ENCODE measurements at regions not wholly inside any gene's neighbourhood (a gene's known extent, or its start where the extent isn't known, plus 50 kb on each side); places are given as distances from the start of the nearest gene placed in this dataset.
"Not testable (repeated sequence)": the region's sequence is repeated elsewhere in the genome, so short reads cannot be mapped to it uniquely, and the experiment has no call there.

DNA sequence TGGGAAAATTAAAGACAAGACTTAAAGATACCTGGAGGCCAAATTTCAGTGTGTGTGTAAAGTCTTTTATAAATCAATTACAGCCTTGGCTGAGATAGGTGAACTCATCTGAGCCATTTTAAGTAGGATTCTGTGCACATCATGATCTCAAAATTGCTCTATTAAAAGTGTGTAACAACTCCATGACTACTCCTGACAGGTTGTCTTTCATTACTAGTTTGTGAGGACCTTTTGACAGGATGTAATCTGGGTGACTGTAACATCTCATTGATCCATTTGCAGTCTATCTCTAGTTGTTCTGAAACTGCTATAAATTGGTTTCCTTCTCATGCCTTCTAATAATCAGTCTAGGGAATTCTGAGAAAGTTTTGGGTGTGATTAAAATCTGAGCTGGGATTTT is 753.3 kb downstream of the SLITRK5 start:
- DNase-seq (ENCODE audit: low spot score), result no peak

DNA sequence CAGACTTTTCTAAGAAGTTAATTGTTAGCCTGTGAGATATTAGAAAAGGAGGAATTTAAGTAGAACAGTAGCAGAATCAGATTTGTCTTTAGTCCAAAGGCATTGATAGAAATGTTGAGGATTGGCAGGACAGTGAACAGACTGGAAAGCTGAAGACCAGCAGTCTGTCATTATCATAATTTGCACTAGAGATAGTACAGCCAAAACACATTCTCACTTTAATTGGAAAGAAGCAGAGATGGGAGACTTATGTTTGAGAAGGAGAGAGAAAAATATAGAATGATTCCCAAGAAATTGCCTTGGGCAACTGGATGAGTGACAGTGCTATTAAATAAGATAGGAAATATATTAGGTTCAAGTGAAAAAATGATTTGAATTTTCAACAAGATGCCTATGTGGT is 755.5 kb downstream of the SLITRK5 start:
- DNase-seq (ENCODE audit: low spot score), result no peak

DNA sequence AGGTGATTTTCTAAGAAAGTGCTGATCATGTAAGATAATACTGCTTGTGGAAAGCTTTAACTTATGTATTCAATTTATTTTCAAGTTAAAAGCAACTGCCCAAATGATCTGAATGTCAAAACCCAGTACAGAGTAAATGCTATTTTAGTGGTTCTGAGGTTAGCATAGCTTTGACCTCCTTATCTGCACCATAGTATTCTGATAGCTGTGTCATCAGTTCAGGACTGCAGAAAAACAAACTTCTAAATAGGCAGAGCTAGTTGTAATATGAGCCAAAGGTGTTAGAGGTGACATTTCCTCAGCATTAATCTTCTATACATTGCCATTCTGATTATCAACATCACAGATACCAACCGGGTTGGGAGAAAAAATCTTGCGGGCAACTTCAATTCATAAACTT is 758.7 kb downstream of the SLITRK5 start:
- no peak for DNase-seq (ENCODE audit: low spot score)

DNA sequence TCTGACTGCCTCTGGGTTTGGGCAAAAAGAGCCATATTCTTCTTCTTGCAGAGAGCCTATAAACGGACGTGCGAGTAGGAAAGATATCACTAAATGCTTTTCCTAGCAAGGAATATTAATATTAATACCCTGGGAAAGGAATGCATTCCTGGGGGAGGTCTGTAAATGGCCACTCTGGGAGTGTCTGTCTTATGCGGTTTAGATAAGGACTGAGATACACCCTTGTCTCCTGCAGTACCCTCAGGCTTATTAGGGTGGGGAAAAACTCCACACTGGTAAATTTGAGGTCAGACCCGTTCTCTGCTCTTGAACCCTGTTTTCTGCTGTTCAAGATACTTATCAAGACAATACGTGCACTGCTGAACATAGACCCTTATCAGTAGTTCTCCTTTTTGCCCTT is 763.8 kb downstream of the SLITRK5 start:
- no peak for DNase-seq (ENCODE audit: low spot score)

DNA sequence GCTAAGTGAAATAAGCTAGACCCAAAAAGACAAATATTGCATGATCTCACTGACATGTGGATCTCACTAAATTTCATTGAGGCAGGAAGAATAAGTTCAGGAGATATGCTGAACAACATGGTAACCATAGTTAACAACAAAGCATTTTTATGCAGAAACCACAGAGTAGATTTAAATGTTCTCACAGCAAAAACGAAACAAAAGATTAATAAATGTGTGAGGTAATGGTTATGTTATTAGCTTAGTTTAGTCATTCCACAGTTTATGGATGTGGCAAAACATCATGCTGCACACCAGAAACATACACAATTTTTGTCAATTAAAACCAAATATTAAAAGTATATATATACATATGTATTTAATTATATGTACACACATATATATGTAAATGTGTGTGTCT is 765.8 kb downstream of the SLITRK5 start:
- DNase-seq (ENCODE audit: low spot score), result no peak

DNA sequence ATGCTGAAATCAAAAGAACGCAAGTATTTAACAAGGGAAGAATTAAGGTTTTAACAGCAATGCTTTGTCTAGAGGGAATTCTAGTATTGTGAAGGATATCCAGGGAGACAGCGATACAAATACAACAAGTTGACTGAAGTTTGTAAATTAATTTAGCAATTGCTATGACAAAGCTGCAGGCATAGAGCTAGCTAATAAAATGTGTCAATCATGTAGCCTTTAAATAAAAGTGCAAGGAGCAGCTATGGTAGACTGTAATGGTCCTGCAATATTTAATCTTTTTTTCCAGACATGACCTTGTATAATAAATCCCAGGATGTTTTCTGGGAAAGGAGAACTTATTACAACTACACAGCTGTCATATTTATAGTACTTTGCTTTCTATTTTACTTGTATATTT is 779.3 kb downstream of the SLITRK5 start:
- DNase-seq (ENCODE audit: low spot score), result no peak

DNA sequence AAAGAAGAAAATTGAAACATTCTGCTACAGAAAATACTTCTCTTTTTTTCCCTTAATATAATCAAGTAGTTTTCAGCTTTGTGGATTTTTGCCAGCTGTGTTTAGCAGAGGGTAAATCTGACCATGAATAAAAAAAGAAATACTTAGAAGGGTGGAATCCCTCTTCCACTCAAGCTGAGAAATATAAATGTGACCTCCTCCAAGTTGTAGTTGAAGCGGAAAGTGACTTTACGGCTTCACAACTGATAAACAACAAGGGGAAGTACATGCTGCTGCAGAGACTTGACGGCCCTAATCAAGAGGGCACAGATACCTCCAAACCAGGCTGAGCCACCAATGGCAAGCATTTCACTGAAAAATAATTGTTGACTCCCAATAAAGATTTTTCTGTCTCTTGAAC is 785.0 kb downstream of the SLITRK5 start:
- DNase-seq (ENCODE audit: low spot score), result no peak

DNA sequence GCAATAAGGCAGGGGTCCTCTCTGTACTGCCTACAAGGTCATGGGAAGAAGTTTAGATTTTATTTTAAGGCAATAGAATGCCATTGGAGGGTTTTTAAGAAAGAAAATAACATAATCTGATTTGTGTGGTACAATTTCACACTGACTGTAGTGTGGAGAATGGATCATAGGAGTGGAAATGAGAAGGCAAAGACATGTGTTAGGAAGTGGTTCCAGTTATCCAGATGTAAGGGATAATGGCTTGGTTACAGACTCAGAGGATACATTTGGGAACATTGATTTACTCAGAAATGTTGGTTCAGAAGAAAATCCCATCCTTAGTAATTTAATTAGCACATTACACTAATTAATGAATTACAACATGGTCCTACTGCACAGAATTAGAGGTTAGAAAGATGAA is 788.2 kb downstream of the SLITRK5 start:
- DNase-seq (ENCODE audit: low spot score), result no peak

DNA sequence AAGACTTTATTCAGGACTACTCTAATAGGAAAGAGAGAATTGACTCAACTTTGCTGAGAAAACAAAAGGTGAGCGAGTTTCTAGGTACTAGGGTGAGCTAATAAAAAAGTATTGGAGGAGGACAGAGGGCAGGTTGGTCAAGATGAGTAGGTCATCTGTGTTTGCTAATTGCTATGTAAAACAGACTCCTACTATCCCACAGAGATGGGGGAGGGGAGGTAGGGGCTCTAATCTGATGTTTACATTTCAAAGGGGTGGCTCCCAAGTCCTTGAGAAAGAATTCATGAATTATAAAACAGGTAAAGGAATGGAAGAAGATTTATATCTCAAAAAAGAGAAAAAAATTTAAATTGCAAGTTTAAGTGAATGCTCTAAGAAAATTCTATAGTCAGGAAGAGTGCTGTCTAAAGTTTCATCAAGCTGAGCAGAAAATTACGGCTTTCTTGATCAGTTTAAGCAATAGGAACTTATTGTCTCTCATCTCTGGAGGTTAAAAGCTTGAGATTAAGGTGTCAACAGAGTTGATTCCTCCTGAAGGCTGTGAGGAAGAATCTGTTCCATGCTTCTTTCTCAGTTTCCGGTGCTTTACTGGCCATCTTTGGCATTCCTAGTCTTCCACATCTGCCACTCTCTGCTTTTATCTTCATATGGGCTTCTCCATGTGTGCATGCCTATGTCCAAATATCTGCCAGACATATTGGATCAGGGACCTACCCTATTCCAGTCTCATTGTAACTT is 790.3 kb downstream of the SLITRK5 start:
- DNase-seq (ENCODE audit: low spot score), result no peak

DNA sequence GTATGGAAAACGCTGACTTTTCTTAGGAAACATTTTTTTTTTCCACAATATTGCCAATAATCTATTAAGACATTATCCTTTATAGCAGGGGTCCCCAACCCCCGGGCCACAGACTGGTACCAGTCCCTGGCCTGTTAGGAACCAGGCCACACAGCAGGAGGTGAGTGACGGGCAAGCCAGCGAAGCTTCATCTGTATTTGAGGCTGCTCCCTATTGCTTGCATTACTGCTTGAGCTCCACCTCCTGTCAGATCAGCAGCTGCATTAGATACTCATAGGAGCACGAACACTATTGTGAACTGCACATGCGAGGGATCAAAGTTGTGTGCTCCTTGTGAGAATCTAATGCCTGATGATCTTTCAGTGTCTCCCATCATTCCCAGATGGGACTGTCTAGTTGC is 793.7 kb downstream of the SLITRK5 start:
- DNase-seq (ENCODE audit: low spot score), result no peak

DNA sequence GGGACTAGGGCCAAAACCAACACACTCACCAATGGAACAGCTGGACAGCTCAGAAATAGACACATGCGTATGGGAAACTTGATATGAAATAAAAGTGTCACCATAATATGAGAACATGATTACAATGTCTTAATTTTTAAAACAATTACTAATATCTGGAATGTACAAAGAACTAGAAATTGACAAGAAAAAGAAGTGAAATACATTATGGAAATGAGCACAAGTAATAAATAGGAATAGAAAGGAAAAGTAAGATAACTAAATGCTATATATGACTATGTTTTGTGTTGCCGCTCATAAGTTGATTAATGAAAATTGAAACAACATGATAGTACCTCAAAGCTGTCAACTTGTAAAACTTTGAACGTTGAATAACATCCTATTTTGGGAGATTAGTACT is 801.1 kb downstream of the SLITRK5 start:
- no peak for DNase-seq (ENCODE audit: low spot score)

DNA sequence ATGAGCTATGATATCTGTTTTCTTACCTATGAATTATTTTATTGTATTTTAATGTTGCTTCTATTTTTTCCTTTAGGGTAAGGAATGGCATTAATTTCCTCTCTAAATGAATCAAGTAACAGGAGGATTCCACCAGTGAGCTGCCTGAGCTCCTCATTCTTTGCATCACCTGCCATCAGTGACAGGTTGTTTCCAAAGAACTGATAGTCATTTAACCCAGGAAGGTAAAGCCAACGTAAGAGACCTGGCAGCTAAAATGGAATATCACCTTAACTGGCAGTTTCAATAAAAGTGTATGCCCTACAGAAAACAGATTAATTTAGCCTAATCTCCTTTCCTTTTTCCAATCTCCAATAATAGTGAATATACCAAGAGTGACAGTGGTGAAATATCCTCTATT is 812.0 kb downstream of the SLITRK5 start:
- DNase-seq (ENCODE audit: low spot score), result no peak

DNA sequence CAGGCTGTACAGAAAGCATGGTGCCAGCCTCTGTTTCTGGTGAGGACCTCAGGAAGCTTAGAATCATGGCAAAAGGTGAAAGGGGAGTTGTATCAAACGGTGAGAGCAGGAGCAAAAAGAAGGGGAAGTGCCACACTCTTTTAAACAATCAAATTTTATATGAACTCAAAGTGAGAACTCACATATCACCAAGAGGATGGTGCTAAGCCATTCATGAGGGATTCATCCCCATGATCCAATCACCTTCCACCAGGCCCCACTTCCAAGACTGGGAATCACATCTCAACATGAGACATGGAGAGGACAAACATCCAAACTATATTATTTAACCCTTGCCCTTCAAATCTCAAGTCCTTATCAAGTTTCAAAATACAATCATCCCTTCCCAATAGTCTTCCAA is 836.7 kb downstream of the SLITRK5 start:
- no peak for DNase-seq (ENCODE audit: low spot score)

DNA sequence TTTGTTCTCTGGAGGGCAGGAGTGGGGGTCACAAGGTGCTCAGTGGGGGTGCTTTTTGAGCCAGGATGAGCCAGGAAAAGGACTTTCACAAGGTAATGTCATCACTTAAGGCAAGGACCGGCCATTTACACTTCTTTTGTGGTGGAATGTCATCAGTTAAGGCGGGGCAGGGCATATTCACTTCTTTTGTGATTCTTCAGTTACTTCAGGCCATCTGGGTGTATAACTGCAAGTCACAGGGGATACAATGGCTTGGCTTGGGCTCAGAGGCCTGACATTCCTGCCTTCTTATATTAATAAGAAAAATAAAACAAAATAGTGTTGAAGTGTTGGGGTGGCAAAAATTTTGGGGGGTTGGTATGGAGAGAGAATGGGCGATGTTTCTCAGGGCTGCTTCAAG is 841.8 kb downstream of the SLITRK5 start:
- not testable (repeated sequence) for DNase-seq (ENCODE audit: low spot score)

DNA sequence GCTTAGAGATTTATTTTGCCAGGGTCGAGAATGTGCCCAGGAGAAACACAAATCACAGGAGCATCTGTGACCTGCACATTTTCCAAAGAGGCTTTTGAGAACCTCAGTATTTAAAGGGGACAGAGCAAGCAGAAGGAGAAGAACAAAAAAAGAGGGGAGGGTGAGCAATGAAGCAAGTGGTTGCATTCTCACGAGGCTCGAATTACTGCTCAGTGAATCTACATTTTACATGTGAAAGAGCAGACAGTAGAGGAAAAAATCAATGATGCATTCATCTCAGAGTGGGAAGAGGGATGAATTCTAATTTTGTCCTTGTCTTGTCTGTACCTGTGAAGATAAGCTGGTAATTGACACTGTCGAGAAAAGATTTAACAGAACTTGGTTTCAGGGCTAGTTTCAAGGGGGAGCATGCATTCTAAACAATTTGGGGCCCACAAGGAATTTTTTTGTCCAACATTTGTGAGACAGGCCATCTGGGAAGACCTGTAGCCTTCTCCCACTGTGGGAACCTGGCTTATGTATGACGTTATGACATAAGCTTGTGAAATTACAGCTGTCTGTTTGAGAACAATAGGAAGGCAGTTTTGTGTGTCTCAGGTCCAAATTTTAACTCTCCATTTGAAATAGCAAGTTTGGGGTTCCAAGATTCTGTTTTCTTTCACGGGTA is 855.1 kb downstream of the SLITRK5 start:
- DNase-seq (ENCODE audit: low spot score), result no peak

DNA sequence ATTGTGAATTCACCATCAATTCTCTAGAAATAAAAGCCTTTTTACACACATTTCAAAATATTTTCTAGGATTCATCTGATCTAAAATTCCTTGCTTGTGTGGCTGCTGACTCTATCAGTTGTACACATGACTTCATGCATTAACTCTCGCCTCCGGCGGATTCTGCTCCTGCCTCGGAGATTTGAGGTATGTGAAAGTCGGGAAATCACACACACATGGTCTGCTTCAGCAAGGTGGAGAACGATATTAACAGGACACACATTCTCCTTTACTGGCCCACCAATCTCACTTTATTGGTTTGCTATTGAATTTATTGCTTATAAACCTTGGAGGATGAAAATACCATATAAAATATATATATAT is 855.7 kb downstream of the SLITRK5 start:
- DNase-seq (ENCODE audit: low spot score), result no peak

DNA sequence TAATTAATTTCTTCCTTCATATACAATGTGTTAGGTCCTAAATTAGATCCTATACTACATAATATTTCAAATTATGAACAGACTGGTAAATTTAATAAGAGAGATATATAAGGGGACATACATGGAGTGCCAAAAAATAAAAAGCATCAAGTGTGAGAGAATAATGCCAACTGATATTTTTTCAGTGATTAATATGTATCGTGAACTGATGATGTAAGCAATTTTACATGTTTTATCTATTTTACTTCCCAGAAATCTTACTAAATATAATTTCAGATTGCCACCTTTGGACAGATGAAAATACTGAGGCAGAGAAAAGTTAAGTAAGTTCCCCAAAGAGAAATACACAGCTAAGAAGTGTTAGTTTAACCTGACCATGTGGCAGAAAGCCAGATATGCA is 870.8 kb downstream of the SLITRK5 start:
- DNase-seq (ENCODE audit: low spot score), result no peak

DNA sequence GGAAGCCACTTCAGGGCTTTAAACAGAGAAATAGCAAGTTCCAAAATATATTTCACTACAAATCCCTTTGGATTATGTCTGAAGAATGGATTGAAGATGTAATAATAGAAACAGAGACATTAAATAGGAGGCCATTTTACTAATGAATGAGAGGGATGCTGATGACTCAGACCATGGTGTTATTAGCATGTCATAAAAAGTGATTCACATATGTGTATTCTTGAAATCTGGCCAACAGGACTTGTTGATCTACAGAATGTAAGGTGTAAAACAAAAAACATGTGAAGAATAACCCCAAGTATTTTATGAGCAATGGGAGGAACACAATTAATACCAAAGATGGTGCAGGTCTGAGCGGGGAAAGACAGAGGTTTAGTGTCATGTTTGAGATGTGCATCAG is 873.7 kb downstream of the SLITRK5 start:
- no peak for DNase-seq (ENCODE audit: low spot score)

DNA sequence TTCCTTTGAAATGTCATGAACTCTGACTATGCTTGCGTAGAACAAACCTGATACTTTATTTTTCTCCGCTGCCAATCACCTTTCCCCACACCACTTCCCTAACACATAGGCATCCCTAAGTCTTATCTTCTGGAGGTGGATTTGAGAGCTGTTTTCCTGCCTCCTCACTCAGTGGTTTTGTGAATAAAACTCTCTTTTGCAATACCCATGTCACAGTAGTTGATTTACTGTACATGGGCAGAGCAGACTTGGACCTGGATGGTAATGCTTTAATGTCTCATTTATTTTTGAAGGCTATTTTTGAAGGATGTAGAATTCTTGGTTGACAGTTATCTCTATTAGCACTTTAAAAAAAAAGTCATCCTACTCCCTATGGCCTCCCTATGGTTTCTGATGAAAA is 881.8 kb downstream of the SLITRK5 start:
- no peak for DNase-seq (ENCODE audit: low spot score)

DNA sequence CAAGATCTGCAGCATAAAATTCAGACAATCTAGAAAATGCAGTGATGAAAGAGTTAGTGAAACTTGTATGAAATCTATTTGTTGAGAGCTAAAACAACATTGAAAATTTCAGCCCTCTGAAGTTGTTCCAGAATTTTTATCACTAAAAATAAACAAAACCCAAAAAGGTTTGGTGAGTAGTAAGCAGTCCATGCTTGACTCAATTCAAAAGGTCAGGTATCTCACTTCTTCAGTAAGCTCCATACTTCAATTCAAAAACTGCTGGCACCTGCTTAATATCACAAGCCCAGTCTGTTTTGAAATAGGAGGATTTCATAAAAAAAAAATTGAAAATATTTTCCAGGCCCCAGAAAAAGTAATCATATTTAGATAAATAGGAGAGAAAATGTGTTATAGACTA is 894.4 kb downstream of the SLITRK5 start:
- DNase-seq (ENCODE audit: low spot score), result no peak

DNA sequence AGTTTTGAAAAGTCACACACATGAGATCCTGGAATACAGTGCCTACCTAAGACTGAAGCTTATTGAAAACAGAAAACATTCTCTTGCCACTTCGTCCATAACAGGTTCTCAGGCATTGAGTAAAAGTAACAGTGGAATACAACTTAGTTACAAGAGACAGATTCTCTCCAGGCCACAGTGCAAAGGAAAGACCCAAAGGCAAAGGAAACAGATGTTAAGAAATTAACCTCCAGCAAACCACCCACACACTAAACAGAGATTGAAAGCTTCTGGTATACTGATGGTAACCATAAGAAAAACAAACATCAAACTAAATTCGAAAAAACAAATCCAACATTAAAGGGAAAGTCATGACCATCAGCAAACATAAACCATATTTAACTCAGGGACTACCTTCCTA is 914.7 kb downstream of the SLITRK5 start:
- DNase-seq (ENCODE audit: low spot score), result no peak

DNA sequence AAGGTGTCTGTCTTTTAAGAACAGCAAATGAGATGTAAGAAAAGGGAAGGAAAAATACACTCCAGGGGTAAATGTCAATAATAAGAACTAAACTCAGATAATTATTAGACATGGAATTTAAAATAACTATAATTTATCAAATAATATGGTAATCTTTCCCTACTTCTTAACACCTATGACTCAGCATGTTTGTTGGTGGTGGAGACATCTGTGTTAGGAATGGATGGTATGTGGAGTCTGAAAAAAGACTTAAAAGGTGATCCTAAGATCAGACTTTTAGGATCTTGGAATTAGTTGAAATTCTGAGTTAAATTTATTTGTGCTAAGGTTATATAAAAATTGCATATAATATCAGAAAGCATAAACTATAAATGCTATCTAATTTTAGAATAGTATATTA is 915.1 kb downstream of the SLITRK5 start:
- no peak for DNase-seq (ENCODE audit: low spot score)

DNA sequence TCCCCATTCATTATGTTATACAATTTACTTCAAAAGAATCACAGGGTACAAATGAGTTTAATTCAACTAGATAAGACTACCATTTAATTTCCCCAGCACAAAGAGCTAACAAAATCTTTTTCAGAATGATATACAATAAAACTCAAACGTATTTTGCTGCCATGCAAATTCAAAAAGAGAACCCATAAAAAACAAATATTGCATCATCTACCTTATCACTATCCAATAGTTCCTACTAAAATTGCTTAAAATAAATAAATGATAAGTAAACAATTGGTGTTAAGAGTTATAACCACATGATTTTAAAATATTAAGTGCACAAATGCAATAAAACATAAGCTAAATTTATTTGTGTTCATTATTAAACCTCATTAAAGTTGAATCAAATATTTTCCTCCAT is 919.4 kb downstream of the SLITRK5 start:
- DNase-seq (ENCODE audit: low spot score), result no peak

DNA sequence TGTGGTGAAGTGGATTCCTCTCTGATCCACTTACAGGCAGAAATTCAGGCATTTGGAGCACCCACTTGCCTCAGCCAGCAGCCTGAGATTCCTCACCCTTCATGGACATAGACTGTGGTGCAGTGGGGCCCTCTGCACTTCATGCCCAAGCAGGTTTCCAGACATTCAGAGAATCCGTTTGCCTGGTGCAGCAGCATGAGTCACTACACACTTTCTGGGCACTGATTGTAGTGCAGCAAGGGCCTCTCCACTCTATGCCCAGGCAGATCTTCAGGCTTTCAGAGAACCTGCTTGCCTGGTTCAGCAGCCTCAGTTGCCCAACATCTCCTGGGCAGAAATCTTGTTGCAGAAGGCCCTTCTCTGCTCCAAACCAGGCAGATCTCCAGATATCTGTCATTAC is 920.9 kb downstream of the SLITRK5 start:
- DNase-seq (ENCODE audit: low spot score), result no peak
